Astrocyte (in vitro differentiated cells and primary cell): ENCODE measurements at regions not wholly inside any gene's neighbourhood (a gene's known extent, or its start where the extent isn't known, plus 50 kb on each side); places are given as distances from the start of the nearest gene placed in this dataset.

Experiments used
- EZH2 ChIP-seq: IDR thresholded peaks from 2 replicates; pipeline ENCODE4 v1.6.1; 2012; ENCODE audit warnings: mild to moderate bottlenecking, low read length, inconsistent platforms; ENCODE audit not compliant: insufficient read depth
- TF ChIP-seq, protein P1 (sequence below): IDR thresholded peaks from 2 replicates; pipeline ENCODE4 v1.5.1; 2011; ENCODE audit warnings: low read depth, mild to moderate bottlenecking, inconsistent platforms, low read length, moderate library complexity; ENCODE audit not compliant: insufficient read depth

DNA sequence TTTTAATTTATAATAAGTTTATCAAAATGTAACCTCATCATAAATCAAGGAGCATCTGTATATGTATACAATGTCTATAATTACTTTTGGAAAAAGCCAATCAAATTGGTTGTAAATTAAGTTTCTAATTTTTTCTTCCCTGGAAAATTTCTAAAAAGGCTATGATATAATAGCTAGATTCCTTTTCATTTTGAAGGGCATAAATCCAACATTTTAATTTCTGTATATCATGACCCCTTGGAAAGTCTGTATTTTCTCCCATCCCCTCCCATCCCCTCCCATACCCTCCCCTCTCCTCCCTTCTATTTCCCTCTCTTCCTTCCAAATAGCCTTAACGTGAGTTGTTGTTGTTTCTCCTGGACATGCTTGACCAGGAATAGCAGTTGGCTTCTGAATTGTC is 247.1 kb upstream of the FSTL5 start:
- TF ChIP-seq, protein P1, sequence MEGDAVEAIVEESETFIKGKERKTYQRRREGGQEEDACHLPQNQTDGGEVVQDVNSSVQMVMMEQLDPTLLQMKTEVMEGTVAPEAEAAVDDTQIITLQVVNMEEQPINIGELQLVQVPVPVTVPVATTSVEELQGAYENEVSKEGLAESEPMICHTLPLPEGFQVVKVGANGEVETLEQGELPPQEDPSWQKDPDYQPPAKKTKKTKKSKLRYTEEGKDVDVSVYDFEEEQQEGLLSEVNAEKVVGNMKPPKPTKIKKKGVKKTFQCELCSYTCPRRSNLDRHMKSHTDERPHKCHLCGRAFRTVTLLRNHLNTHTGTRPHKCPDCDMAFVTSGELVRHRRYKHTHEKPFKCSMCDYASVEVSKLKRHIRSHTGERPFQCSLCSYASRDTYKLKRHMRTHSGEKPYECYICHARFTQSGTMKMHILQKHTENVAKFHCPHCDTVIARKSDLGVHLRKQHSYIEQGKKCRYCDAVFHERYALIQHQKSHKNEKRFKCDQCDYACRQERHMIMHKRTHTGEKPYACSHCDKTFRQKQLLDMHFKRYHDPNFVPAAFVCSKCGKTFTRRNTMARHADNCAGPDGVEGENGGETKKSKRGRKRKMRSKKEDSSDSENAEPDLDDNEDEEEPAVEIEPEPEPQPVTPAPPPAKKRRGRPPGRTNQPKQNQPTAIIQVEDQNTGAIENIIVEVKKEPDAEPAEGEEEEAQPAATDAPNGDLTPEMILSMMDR = no peak
- no peak for TF ChIP-seq EZH2
